ENCODE measurements at regions not wholly inside any gene's neighbourhood (a gene's known extent, or its start where the extent isn't known, plus 50 kb on each side); places are given as distances from the start of the nearest gene placed in this dataset.

GRCh38 chr2:8346706-8347430 is 335.0 kb upstream of the ID2 start:
- no peak for TF ChIP-seq POLR2A (IDR thresholded peaks at IDR 0.05)
- no peak for TF ChIP-seq CTCF (IDR thresholded peaks at IDR 0.05)
- TF ChIP-seq POLR2AphosphoS5 (IDR thresholded peaks at IDR 0.05): no peak
- no peak for TF ChIP-seq EP300 (IDR thresholded peaks at IDR 0.05)
